Hematopoietic multipotent progenitor cell treated with erythropoietin and hydrocortisone succinate and interleukin-3 and kit ligand, for 4 days (in vitro differentiated cells): ENCODE measurements at regions not wholly inside any gene's neighbourhood (a gene's known extent, or its start where the extent isn't known, plus 50 kb on each side); places are given as distances from the start of the nearest gene placed in this dataset.
A peak's percentile ranks its signal among the peaks of the same experiment; 100 is the strongest.

Experiments used
- DNase-seq: peaks from one replicate; pipeline ENCODE4 v3.0.0-alpha.2; 2015

DNA sequence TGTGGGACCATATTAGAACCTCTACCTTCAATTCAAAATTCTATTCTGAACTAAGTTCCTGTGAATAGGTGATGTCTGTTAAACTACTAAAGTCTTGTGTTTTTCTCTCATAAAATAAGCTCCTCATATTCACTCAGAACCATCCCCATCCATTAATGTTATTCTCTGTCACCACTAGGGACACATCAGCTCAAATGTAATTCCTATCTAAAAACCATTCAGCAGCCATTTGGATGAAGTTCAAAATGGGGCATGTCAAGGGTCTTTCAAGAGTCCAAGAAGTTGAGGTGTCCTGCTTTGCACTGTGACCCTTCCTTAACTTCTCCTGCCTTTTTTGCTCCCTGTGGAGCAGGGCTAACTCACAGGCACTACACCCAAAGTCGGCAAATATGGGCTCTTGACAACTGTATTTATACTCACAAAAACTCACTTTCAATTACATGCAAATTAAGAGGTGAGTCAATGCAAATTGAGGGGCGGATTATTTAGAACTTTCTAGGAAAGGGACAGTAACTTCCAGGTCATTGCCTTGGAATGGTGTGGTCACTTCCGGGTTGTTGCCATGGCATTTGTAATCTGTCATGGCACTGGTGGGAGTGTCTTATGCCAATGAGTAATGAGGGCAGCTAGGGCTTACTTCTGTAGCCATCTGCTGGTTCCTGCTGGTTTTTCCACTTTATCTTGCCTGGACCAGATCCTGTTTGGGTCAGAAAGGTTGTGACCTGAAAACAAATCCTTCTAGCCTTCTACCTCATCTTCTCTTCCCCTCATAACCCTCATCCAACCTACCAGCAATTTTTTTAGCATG, 128.2 kb upstream of the COX10 start:
- peak; percentile 27 for DNase-seq

DNA sequence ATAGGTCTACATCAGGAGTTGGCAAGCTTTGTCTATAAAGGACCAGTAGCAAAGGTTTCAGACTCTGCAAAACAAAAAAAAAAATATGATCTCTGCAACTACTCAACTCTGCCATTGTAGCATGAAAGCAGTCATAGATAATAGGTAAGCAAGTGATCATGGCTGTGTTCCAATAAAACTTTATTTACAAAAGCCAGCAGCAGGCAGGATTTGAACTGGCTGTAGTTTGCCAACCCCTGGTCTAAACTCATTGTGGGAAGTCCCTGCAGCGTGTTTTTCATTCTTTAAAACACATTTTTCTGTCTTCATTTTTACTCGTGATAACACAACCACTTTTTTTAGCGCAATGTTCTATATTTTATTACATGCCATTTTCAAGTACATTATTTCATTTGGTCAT, 127.5 kb upstream of the COX10 start:
- no peak for DNase-seq

DNA sequence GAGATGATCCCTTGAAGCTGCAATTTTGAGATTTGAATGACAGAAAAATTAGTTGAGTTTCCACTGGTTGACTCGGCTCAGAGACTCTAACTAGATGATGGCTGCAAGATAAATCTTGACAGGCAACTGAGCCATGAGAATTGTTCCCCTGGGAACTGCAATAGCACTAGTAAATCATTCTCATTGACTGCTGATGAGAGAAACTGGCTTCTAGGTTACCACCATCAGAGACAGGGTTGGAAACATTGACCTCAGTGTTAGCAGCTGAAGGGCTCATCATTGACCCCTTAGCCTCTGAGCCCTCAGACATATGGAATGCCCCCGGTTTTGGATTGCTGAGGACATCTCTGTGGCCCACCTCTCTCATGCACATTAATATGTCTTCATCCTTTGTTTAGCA, 125.4 kb upstream of the COX10 start:
- DNase-seq, result no peak

DNA sequence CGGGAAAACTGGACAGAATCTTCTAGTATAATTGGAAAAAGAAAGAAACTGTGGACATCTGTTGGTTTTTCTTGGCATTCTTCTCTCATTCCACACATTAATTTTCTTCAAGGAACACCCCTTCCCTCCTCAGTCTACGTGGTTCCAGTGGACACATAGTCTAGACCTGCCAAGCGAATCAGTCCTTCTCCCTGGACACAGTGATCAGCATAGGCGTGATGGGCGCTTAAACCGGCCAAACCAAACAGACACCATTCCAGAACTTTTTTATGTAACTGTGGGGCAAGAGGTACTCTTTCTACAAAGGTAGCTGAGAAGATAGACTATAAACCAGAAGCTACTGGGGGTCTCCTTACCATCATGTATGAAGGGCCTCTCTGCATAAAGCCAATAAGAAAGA, 121.8 kb upstream of the COX10 start:
- DNase-seq, result no peak

DNA sequence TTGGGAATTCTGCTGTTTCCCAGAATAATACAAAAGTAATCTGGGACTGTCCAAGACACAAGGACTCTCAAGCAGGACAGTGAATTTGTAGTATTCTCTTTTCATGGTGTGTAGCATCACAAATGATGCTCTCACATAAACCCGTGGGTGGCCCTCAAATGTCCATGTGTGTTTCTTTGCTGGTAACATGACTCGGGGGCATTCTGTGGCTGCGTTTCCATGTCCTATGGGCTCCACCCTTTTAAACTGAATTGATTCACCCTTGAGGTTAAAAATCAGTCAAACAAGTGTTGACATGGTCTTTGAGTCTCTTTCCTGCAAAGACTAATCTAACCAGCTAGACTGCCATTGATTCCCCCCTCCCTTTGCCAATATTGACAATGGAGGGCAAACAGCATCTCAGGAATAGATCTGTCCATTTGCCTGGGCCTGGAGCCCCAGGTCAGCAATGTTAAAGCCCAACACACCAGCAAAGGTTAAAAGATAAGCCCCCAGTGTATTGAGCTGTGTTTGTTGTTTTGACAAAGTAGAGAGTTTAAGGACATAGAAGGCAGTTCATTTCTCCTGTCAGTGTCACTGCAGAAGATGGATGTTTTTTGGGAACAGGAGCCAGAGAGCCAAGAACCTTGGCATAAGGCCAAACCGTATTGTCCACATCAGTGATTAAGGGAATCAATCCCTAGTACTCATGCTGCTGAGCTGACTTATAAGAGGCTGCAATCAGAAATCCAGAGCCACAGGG, 117.1 kb upstream of the COX10 start:
- no peak for DNase-seq

DNA sequence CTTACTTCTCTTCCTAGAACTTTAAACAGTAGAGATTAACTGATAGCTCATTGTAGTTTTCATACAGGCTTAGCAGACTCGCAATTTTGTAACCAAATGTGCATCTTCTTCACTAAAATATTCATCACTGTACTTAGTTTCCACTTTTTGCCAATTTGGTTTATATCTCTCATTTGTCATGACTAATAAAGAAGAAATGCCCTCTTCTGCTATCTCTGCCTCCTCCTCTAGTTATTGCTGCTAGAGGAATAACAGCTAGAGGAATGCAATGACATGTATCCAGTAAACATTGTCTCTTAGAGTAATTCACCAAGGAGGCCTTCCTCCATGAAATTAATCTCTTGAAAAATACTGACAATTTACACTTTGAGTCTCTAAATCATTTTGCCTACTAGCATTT, 115.5 kb upstream of the COX10 start:
- no peak for DNase-seq

DNA sequence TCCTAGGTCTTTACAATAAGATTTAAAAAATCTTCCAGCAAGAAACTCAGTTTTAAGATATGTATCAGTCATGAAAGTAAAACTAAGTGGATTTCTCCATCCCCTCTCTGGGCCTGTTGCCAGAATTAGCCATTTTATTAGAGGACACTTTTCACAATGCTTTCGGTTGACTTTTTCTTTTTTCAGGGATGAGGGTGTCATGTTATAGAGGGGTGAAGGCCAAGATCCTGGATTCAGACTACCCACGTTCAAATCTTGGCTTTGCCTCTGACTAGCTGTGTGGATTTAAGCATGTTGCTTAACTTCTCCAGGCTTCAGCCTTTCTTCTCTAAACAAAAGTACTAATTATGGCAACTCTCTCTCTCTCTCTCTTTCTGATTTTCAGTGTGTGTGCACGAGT, 111.7 kb upstream of the COX10 start:
- no peak for DNase-seq

DNA sequence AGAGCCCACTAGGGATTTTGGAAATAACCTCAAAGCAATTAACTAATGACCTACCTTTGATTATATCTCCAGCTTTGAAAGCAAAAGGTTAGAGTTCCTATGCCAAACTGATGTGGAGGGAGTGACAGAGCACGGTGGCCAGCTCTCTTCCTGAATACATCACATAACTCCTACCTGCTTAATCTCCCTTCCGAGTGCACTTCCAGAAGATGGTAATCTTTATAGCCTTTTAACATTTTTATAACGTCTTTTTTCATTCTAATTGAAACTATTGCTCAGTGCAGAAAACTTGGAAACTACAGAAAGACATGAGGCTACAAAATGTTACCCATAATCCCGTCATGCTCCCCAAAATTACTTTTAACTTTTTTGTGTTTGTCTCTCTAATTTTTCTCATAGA, 110.5 kb upstream of the COX10 start:
- no peak for DNase-seq

DNA sequence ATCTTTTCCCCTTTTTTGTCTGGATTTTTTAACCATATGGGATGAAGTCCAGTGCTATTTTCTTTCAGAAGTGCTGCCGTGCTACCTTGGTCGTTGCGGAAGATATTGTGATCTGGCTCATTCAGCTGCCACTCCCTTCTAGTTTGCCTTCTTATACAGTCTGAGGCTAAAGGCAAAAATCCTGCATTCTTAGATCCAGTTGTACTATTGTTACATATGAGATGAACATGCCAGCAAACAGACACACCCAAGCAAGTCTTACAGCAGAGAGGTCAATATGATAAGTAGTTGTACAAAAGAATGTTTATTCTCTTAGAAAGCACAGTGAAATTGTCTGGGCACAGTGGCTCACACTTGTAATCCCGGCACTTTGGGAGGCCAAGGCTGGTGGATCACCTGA, 108.0 kb upstream of the COX10 start:
- DNase-seq, result no peak

DNA sequence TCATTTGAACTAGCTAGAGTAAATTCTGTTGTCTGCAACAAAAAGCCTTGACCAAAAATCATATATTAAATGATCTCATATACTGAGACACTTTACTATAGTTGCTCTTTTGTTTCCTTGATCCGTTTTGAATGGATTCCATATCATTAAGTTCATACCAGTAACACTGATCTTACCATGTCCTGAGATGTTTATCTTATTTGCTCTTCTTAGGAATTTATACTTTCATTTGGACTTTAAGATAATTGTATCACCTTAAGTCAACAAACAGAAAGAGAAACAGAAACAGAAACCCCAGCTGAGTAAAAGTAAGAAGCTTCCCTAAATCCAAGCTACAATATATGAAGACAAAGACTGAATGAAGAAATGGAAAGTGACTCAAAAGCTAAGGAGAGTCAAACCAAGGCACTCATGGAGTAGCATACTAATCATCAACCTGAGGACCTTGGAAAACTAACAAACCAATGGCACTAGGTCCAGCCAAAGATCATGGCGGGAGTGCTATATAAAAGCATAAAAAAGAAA, 106.5 kb upstream of the COX10 start:
- DNase-seq, result no peak

DNA sequence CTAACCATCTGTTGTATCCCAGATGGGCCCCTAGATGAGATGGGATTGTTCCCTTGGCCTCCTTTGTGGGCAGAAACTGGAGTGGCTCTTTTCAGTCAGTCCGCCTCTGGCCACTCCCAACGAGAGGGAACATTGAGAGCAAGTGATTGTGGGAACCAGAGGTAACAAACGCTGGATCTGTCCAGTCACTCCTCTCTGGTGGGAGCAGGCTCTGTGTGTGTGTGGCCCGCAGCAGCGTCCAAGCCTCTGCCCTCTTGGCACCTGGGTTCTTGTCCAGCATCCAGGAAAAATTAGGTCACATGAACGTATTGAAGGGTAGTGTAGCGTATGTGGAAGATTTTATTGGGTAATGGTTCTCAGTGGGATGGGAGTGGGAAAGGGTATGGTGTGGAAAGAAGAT, 101.9 kb upstream of the COX10 start:
- no peak for DNase-seq

DNA sequence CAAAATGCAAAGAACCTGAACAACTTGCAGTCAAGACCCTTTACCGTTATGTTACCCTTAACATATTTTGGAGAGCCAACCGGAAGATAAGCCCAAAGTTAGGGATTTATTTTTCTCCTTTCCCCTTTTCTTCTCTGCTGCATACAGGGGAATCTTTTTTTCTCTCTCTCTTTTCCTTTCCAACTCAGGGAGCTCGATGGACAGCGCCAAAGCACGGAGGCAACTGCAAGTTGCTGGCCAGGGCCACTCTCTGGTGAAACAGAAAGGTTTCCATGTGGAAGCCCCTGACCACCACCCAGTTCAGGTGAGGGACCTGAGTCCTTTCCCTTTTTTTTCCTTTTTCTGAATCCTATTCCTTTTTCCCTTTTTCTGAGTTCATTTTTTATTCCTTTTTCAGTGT, 98.8 kb upstream of the COX10 start:
- DNase-seq, result no peak

DNA sequence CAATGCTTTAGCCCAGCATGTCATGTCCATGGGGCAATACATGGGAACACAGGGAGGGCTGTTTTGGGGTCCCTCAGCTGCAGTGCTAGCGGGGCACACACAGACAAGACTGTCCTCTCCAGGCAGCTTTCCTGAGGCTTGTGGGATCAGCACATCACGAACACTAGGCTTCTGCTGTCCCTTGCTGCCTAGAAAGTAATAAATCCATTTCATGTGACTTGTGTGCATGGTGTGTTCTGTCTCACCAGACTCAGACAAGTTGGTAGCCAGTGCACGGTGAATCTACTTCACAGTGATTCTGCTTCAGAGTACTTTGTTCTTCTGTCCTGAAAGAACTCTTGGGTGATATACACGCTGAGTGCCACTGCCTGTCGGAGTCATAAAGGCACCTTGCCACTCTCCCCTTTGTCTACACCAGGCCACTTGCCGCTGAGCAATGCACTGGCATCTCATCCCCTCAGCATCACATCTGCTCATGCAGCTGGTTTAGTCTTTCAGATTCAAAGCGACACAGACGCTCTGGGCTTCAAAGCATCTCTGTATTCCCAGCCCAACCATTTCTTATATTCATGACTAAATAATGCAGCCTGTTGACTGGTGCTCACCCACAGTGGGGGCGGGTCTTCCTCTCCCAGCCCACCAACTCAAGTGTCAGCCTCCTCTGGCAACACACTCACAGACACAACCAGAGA, 95.2 kb upstream of the COX10 start:
- DNase-seq, result no peak

DNA sequence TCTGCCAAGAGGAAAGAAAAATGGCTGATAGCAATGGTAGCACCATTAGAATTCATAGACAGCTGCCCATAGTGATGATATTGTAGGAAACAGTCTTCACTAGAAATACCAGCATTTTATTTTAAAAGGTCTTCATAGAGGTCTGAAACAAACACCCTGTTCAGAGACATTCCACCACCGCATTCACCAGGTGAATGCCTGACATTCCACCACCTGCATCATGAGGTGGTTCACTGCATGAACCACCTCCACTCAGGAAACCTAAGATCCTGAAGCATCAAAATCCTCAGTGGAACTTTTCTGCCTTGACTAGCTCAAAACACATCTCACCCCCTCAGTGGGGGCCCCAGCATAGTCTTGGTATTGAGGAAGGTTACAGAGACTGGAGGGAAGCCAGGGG, 91.5 kb upstream of the COX10 start:
- DNase-seq, result no peak

DNA sequence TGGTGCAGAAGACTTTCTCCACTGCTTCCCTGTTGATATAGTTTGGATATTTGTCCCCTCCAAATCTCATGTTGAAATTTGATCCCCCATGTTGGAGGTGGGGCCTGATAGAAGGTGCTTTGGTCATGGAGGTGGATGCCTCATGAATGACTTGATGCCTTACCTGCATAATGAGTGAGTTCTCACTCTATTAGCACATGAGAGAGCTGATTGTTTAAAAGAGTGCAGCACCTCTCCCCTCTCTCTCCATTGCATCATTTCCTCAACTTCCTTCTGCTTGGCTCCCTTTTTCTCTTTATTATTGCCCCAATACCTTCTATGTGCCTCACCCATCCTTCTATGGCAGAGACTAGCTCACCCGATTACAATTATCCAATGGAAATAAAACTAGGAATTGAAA, 90.8 kb upstream of the COX10 start:
- DNase-seq, result no peak

DNA sequence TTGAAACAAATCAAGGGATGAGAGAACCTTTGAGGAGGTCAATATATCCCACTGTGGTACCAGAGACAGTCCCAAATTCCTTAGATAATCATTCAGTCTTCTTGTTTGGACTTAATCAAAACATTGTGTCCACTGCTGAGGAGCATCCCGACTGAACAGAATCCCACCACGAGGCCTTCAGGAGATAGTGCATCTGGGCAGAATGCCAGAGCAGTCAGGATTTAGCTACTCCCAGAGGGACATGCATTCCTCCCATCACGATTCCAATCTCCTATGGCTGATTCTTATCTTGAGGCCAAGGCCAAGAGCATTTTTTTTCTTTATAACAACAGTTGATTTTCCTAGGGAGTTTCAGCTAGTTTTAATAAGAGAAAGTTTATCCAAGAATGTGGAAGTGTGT, 87.4 kb upstream of the COX10 start:
- no peak for DNase-seq

DNA sequence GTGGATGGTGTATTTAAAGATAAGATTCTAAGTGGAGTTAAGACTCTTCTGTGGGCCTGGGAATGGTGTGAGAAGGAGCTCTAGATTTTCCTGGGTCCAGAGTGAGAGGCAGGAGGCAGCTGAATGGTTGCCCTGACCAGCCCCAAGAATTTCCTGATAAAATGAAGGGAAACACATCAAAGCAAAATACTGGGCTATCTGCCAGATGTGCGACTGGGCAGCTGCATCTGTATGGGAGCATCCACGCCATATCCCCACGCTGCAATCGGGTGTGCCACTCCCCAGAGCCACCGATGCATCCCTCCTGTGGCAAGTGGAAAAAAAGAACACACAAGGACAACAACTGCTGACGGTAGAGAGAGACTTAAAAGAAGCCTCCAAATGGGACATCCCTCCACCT, 84.3 kb upstream of the COX10 start:
- no peak for DNase-seq

DNA sequence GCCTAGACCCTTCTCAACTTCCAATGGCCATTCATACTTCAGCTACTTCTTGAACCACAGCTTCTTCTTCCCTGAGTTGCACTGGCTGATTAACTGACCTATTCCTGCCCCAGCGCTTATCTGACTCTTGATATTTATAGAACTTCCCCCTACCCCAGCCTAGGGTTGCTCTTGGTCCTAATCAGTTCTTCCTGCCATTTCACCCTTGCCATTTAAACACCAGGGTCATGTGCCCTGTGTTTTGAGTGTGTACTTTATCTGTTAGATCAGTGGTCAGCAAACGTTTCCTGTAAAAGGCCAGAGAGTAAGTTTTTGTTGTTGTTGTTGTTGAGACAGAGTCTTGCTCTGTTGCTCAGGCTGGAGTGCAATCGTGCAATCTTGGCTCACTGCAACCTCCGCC, 82.4 kb upstream of the COX10 start:
- DNase-seq, result peak; percentile 70

DNA sequence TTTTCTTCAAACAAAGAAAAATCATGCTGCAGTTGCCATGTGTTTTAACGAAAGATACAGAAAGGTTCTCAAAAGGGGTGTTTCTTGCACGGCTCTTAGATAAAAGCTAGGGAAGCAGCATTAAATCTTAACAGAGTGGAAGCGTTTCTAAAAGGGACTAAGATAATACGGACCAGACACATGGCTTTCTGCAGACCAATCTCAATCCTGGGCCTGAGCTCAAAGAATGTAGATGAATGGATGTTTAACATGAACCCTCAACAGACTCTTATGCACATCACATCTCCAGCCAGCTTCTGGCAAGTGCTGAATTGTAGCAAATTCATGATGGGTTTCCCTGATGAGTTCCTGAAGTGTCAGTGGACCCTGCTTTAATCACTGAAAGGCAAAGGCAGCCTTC, 80.2 kb upstream of the COX10 start:
- DNase-seq, result no peak

DNA sequence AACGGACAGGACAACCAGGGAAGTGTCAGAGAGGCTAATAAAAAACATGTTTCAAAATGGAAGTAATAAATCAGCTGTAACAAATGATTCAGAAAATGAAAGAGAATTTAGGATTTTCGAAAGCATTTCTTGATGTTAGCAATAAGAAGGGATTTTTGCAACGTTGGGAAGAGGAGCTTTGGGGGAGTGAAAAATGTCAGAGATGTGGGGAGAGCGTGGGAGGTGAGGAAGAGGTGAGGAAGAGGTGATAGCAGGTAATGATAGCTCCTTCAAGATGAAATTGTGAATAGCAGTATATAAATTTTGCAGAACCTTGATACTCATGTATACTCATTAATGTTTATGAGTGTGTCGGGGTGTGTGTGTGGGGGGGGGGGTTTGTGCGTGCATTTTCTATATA, 76.2 kb upstream of the COX10 start:
- DNase-seq, result no peak

DNA sequence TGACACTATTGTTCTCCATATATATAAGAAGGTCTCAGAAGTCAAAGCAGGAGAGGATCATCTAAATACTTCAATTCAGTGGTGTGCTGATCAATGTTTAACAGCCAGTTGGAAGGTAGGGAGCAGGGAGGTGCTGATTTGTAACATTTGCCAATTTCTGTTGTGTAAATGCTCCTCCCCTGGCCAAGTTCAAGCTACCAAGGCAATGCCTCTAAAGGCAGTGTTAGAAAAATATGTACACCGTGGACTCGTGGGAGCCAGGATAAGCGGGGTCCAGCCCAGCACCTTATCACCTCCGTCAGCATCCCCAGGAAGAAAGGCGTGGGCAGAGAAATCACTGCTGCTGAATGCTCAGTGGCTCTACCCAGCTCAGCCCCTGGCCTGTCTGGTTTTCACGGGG, 75.3 kb upstream of the COX10 start:
- DNase-seq, result no peak

DNA sequence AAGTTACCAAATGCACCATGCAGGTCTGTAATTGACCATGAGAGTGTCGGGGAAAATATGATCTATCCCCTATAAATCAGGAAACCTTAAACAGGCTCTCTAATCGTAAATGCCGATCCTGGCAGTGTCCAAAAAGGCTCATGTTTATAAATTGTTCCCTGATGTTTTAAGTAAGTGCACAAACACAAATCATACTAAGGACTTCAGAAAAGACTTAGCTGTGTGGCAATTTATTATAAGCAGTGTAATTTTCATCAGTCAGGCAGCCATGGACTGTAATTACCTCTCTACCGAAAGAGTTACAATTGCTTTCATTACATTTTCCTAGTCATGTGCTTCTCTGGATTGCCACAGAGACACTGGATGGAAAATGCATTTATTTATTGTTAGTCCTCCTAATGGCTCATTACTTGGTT, 73.4 kb upstream of the COX10 start:
- DNase-seq, result no peak

DNA sequence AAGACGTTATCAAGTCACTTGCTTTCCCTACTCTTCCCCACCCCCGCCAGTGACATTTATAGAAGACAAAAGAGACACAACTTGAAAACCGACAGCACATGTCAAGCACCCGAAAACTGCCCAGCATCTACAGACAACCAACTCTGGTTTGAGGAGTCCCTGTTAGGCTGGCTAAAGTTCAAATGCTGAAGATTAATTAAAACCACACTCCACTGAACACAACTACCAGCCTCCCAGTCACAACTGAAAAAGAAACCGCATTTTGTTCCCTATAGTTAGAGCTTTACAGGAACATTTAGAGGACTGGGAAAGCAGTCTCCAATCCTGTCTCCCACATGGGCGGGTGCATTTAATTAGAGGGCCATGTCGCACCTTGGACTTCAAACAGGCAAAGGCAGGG, 73.0 kb upstream of the COX10 start:
- DNase-seq, result no peak

DNA sequence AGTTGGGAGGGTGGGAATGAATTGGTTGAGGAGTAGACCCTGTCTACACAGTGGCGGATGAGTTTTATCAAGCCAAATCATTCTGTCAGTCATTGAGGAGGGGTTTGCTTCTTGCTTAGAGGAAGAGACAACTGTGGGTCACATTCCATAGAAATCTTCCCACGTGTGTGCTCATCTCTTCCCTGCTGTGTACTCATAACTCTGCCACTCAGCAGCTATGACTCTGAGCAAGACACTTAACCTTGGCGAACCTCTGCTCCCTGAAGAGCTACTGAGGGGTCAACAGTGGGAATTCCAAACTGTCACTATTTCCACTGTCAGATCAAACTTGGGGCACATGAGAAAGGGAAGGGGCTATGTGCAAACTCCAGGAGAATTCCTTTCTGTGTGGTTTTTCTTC, 72.6 kb upstream of the COX10 start:
- DNase-seq, result no peak
